GM12864 (cell line): ENCODE measurements at regions not wholly inside any gene's neighbourhood (a gene's known extent, or its start where the extent isn't known, plus 50 kb on each side); places are given as distances from the start of the nearest gene placed in this dataset.

Experiments
- DNase-seq: peaks from one replicate; pipeline ENCODE4 v3.0.0-alpha.2; 2011; ENCODE audit warnings: low read depth
- H3K4me3 ChIP-seq: 2 replicates; pipeline ENCODE4 v1.5.1; 2011; ENCODE audit warnings: mild to moderate bottlenecking, low read depth, low read length, control low read depth
- TF ChIP-seq, protein P1 (sequence below): IDR thresholded peaks from 2 replicates; pipeline ENCODE4 v1.5.1; 2011; ENCODE audit warnings: low read depth, mild to moderate bottlenecking, moderate library complexity, low read length, control low read depth, inconsistent platforms; ENCODE audit errors: missing control alignments

DNA sequence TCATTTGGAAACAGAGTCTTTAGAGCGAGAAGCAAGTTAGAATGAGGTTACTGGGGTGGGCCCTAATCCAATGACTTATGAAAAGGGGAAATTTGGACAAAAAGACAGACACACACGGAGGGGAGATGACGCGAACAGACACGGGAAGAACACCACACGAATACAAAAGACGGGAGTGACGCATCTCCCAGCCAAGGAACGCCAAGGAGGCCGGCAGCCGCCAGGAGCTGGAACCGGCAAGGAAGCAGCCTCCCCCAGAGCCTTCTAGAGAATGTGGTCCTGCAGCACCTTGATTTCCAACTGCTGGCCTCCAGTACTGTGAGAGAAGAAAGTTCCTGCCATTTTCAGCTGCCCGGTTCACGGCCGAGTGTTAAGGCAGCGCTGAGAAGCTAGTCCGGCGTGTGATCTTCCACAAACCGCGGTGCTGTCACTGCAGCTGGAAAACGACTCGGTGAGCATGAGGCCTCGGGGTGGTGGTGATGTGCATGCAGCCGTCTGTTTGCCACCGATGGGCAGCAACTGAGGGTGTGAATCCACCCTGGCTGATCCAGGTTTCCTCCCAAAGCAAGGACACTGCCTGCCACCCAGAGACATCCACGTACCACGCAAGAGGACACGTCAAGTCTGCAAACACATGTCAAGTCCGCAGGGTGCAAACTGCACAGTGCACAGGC, 124.5 kb downstream of the NCOR2 start:
- TF ChIP-seq, protein P1, sequence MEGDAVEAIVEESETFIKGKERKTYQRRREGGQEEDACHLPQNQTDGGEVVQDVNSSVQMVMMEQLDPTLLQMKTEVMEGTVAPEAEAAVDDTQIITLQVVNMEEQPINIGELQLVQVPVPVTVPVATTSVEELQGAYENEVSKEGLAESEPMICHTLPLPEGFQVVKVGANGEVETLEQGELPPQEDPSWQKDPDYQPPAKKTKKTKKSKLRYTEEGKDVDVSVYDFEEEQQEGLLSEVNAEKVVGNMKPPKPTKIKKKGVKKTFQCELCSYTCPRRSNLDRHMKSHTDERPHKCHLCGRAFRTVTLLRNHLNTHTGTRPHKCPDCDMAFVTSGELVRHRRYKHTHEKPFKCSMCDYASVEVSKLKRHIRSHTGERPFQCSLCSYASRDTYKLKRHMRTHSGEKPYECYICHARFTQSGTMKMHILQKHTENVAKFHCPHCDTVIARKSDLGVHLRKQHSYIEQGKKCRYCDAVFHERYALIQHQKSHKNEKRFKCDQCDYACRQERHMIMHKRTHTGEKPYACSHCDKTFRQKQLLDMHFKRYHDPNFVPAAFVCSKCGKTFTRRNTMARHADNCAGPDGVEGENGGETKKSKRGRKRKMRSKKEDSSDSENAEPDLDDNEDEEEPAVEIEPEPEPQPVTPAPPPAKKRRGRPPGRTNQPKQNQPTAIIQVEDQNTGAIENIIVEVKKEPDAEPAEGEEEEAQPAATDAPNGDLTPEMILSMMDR: no peak

DNA sequence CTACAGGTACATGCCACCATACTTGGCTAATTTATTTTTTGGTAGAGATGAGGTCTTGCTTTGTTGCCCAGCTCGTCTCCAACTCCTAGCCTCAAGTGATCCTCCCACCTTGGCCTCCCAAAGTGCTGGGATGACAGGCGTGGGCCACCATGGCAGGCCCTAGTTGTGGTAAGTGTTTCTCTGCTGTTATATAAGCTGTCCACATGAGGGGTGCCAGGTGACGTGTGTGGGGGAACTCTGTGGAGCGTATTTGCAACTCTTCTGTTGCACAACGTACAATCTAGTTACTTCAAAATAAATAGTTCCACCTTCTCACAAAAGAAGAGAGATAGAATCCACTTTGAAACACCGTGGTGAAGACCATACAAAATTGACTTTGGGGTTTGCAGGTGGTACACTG, 125.1 kb downstream of the NCOR2 start:
- no peak overlapping the region for H3K4me3 ChIP-seq
- DNase-seq: no peak
- TF ChIP-seq, protein P1: no peak

More for the DNA sequence above, 124.5 kb downstream of the NCOR2 start:
- no peak for DNase-seq
- no peak overlapping the region for H3K4me3 ChIP-seq

DNA sequence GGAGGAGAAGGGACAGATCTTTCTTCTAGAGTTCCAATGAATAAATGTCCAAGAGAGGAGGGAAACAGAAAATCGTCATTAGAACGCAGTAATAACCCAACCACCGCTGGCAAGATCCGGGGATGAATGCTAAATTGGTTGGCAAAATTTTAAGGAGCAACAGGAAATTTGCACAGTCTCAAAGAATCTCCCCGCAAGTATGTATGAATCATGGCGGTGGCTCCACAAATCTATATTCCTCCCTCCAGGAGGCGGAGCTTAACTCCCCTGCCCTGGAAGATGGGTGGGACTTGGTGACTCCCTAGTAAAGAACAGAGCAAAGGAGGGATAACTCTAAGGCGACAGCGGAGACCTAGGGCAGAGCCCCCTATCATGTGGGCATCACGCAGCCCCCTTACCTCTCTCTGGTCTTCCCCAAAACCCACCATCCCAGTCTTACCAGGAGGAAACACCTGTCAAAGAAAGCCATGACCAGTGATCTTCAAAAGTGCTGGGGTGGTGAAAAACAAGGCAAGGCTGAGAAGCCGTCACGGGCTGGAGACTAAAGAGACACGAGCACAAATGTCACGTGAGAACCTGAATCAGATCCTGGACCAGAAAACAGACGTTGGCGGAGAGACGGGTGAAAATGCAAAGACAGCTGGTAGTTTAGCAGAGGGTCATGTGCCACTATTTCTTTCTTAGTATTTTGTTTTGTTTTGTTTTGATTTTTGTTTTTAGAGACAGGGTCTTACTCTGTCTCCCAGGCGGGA, 125.8 kb downstream of the NCOR2 start:
- DNase-seq: no peak
- no peak overlapping the region for H3K4me3 ChIP-seq
- TF ChIP-seq, protein P1: no peak

DNA sequence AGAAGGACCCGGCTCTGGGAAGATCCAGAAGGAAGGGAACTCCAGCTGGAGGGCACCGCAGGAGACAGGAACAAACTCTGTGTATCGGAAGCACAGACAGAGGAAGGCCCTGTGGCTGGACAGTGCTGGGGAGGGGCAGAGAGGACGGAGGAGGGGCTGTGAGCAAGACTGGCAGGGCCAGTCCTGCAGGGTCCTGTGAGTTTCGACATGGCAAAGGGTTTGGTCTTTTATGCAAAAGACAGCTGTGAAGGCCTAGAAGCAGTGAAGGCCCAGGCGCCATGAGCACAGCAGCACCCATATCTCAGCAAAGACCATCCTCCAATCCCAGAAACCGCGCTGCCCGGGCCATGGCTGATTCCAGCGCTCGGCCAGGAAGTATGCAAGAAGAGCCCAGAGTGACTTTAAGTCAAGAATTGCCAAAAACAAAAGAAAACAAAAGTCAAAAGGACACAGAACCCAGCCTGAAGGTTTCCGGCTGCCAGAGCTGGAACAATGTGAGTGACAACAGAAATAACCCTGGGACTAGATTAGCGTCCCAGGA, 126.5 kb downstream of the NCOR2 start:
- DNase-seq: no peak
- TF ChIP-seq, protein P1: no peak
- H3K4me3 ChIP-seq: no peak overlapping the region

DNA sequence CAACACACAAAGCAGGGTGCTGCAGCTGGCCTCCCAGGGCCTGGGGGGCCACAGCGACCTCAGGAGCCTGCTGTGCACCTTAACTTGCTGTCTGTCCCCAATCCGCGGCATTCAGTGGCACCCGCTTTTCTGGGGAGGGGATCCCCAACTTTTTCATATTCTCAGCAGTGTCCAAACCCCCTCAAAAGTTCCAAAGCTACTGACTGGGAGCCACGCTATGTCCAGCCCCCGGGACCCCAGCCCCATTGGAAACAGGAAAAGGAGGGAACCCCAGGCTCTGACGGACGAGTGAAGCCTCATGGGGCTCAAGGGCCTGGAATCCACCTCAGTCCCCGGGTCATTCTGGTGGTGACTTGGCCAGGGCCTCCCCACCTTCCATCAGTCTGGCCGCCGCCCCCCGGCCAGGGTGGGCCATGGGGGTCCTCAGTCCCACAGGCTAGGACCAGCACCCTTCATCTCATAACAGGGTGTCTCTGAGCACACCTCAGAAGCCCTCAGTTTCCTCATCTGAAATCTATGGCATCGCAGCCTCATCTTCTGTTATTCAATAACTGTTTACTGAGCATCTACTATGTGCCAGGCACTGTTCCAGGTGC, 127.3 kb downstream of the NCOR2 start:
- no peak overlapping the region for H3K4me3 ChIP-seq
- no peak for DNase-seq
- TF ChIP-seq, protein P1: no peak

DNA sequence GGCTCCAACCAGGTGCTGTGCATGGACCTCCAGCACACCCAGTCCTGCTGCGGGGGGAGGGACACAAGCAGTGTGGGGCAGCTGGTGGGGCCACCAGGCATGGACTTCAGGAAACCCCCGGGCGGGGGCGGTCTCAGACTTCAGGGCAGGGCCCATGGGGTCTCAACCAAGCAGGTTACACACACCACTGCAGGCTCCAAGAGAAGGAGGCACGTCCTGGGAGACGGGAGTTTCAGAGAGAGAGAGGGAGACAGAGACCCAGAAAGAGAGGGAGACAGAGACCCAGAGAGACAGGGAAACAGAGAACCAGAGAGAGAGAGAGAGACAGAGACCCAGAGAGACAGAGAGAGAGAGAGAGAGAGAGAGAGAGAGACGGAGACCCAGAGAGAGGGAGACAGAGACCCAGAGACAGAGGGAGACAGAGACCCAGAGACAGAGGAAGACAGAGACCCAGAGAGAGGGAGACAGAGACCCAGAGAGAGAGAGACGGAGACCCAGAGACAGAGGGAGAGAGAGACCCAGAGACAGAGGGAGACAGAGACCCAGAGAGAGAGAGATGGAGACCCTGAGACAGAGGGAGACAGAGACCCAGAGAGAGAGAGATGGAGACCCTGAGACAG, 128.9 kb downstream of the NCOR2 start:
- H3K4me3 ChIP-seq: no peak overlapping the region
- DNase-seq: no peak
- TF ChIP-seq, protein P1: no peak
